ENCODE measurements at regions not wholly inside any gene's neighbourhood (a gene's known extent, or its start where the extent isn't known, plus 50 kb on each side); places are given as distances from the start of the nearest gene placed in this dataset.

GRCh38 chr16:59973966-59974365 is 1239.8 kb upstream of the GOT2 start:
- peaks cover 10% of the 10 kb centered on the region for H3K9me3 Mint-ChIP-seq
- no peak overlapping the region for H3K27ac Mint-ChIP-seq
- TF ChIP-seq ETS1 (IDR thresholded peaks at IDR 0.05) = no peak
- no peak for TF ChIP-seq CTCF (conservative IDR thresholded peaks at IDR 0.05; ENCODE audit: low read depth in 2 of 2)
- no peak for TF ChIP-seq POLR2AphosphoS5 (IDR thresholded peaks at IDR 0.05; ENCODE audit: low read depth)
- TF ChIP-seq ZNF114 (CRISPR knock-in tag; IDR thresholded peaks at IDR 0.05) = no peak
- no peak for TF ChIP-seq EZH2phosphoT487 (IDR thresholded peaks at IDR 0.05; ENCODE audit: unreplicated experiment)
- TF ChIP-seq NANOG (IDR thresholded peaks at IDR 0.05; ENCODE audit: borderline replicate concordance) = no peak
- no peak for TF ChIP-seq STAT1 (IDR thresholded peaks at IDR 0.05; ENCODE audit: unreplicated experiment)
- TF ChIP-seq ZNF331 (CRISPR knock-in tag; IDR thresholded peaks at IDR 0.05; ENCODE audit: low read depth) = no peak
- TF ChIP-seq EZH2 (IDR thresholded peaks at IDR 0.05; ENCODE audit: low read depth, unreplicated experiment) = no peak
- no peak for TF ChIP-seq REST (IDR thresholded peaks at IDR 0.05; ENCODE audit: unreplicated experiment)
- TF ChIP-seq CREB1 (CRISPR knock-in tag; IDR thresholded peaks at IDR 0.05; ENCODE audit: low read depth) = no peak
- TF ChIP-seq JUNB (IDR thresholded peaks at IDR 0.05; ENCODE audit: unreplicated experiment) = no peak
- H3K4me1 Mint-ChIP-seq = no peaks in the 10 kb centered on the region
- Histone ChIP-seq H2AFZ (no peak overlapping the region), H3K79me2 (replicated peaks; ENCODE audit: insufficient read depth) (no peaks in the 10 kb centered on the region), H4K20me1 (replicated peaks; ENCODE audit: insufficient read depth) (no peaks in the 10 kb centered on the region), H3K4me2 (no peak overlapping the region), H3K36me3 (ENCODE audit: insufficient read depth) (no peaks in the 10 kb centered on the region), H3K27me3 (ENCODE audit: insufficient read depth) (no peaks in the 10 kb centered on the region), H3K27ac (ENCODE audit: low read depth) (no peak overlapping the region), H3K9me2 (ENCODE audit: insufficient read depth) (no peaks in the 10 kb centered on the region), H3K4me1 (ENCODE audit: insufficient read depth) (no peaks in the 10 kb centered on the region), H3K4me3 (no peak overlapping the region), H3F3A (replicated peaks; ENCODE audit: low read depth) (no peaks in the 10 kb centered on the region)
- H3K27me3 Mint-ChIP-seq (ENCODE audit: insufficient read depth, low read depth, poor library complexity) = no peaks in the 10 kb centered on the region
- DNase-seq (ENCODE audit: low spot score) (no peak), ATAC-seq (no peak)
- H3K4me3 Mint-ChIP-seq = no peak overlapping the region
- peaks cover 9% of the 10 kb centered on the region; the same call in 2 of the 3 replicates for H3K36me3 Mint-ChIP-seq (ENCODE audit: low read depth)
